ENCODE measurements at regions not wholly inside any gene's neighbourhood (a gene's known extent, or its start where the extent isn't known, plus 50 kb on each side); places are given as distances from the start of the nearest gene placed in this dataset.
A peak's percentile ranks its signal among the peaks of the same experiment; 100 is the strongest.

DNA sequence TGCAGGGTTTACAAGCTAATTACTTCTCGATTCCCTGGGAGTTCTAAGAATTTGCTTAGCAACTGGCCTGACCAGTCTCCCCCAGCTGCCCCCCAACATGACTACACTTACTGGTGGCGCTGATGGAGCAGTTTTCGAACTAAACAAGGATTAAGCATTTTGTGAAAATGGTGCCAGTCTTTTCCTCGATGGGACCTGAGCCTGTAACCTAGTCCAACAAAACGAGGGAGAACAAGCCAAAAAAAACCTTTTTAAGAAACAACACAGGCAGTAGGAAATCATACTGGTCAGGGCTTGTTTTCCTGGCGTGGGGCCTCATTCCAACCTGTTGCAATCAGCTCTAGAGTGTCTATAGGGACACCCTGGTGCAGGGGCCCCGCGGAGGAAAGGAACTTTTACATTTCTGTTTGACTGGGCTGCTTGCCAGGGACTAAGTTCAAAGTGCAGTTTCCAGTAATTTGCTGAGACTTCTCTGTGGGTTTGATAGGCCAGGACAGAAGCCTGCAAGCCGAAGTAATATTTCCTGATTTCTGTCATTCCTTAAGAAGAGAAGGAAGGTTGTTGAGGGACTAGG is 158.7 kb downstream of the SPRY1 start (continued):
- TF ChIP-seq, protein P1, sequence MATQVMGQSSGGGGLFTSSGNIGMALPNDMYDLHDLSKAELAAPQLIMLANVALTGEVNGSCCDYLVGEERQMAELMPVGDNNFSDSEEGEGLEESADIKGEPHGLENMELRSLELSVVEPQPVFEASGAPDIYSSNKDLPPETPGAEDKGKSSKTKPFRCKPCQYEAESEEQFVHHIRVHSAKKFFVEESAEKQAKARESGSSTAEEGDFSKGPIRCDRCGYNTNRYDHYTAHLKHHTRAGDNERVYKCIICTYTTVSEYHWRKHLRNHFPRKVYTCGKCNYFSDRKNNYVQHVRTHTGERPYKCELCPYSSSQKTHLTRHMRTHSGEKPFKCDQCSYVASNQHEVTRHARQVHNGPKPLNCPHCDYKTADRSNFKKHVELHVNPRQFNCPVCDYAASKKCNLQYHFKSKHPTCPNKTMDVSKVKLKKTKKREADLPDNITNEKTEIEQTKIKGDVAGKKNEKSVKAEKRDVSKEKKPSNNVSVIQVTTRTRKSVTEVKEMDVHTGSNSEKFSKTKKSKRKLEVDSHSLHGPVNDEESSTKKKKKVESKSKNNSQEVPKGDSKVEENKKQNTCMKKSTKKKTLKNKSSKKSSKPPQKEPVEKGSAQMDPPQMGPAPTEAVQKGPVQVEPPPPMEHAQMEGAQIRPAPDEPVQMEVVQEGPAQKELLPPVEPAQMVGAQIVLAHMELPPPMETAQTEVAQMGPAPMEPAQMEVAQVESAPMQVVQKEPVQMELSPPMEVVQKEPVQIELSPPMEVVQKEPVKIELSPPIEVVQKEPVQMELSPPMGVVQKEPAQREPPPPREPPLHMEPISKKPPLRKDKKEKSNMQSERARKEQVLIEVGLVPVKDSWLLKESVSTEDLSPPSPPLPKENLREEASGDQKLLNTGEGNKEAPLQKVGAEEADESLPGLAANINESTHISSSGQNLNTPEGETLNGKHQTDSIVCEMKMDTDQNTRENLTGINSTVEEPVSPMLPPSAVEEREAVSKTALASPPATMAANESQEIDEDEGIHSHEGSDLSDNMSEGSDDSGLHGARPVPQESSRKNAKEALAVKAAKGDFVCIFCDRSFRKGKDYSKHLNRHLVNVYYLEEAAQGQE (IDR thresholded peaks at IDR 0.05; ENCODE audit: low read depth, low read length) = no peak
- no peak for TF ChIP-seq CHD2 (IDR thresholded peaks at IDR 0.05; ENCODE audit: low read length, partially characterized antibody)
- TF ChIP-seq GABPA (IDR thresholded peaks at IDR 0.05; ENCODE audit: low read depth) = no peak
- TF ChIP-seq, protein P2, sequence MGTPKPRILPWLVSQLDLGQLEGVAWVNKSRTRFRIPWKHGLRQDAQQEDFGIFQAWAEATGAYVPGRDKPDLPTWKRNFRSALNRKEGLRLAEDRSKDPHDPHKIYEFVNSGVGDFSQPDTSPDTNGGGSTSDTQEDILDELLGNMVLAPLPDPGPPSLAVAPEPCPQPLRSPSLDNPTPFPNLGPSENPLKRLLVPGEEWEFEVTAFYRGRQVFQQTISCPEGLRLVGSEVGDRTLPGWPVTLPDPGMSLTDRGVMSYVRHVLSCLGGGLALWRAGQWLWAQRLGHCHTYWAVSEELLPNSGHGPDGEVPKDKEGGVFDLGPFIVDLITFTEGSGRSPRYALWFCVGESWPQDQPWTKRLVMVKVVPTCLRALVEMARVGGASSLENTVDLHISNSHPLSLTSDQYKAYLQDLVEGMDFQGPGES (IDR thresholded peaks at IDR 0.05; ENCODE audit: low read depth, low read length) = no peak
- TF ChIP-seq, protein P3, sequence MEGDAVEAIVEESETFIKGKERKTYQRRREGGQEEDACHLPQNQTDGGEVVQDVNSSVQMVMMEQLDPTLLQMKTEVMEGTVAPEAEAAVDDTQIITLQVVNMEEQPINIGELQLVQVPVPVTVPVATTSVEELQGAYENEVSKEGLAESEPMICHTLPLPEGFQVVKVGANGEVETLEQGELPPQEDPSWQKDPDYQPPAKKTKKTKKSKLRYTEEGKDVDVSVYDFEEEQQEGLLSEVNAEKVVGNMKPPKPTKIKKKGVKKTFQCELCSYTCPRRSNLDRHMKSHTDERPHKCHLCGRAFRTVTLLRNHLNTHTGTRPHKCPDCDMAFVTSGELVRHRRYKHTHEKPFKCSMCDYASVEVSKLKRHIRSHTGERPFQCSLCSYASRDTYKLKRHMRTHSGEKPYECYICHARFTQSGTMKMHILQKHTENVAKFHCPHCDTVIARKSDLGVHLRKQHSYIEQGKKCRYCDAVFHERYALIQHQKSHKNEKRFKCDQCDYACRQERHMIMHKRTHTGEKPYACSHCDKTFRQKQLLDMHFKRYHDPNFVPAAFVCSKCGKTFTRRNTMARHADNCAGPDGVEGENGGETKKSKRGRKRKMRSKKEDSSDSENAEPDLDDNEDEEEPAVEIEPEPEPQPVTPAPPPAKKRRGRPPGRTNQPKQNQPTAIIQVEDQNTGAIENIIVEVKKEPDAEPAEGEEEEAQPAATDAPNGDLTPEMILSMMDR (IDR thresholded peaks at IDR 0.05) = no peak

GRCh38 chr4:123555807-123556273 is 159.2 kb downstream of the SPRY1 start:
- H3K27ac ChIP-seq (ENCODE audit: low read depth in 2 of 2, low read length in 1 of 2) = peak overlapping the region in 1 of 2 experiments; percentile 72; a peak in 1 of 4 replicates

More at GRCh38 chr4:123555807-123556273, 159.2 kb downstream of the SPRY1 start:
- no peaks in the 10 kb centered on the region for H4K20me1 ChIP-seq (ENCODE audit: insufficient read depth)
- no peaks in the 10 kb centered on the region for H3K79me2 ChIP-seq (ENCODE audit: insufficient read depth)
- no peak overlapping the region for H3K9ac ChIP-seq
- POLR2A ChIA-PET = no interaction called here
- H3F3A ChIP-seq (replicated peaks; ENCODE audit: insufficient read depth) = peaks cover 5% of the 10 kb centered on the region
- CTCF ChIA-PET = interaction anchor here (1.8 kb wide), 1 partner anchor 9 kb away, joined by 7 read pairs; no protein-coding TSS in a partner anchor
- TF ChIP-seq MAX (IDR thresholded peaks at IDR 0.05; ENCODE audit: low read depth) (no peak), ELF1 (IDR thresholded peaks at IDR 0.05) (no peak), TCF12 (IDR thresholded peaks at IDR 0.05) (no peak), JUND (IDR thresholded peaks at IDR 0.05) (no peak), SMC3 (IDR thresholded peaks at IDR 0.05; ENCODE audit: low read depth, low read length) (no peak), RAD21 (IDR thresholded peaks at IDR 0.05; ENCODE audit: low read length) (no peak), NRF1 (IDR thresholded peaks at IDR 0.05; ENCODE audit: low read depth, low read length) (no peak), RXRA (IDR thresholded peaks at IDR 0.05; ENCODE audit: borderline replicate concordance, low read depth) (no peak), RFX5 (IDR thresholded peaks at IDR 0.05; ENCODE audit: low read length) (no peak), EZH2phosphoT487 (IDR thresholded peaks at IDR 0.05; ENCODE audit: borderline replicate concordance, low read depth) (no peak), RCOR1 (IDR thresholded peaks at IDR 0.05; ENCODE audit: low read length) (no peak), USF1 (IDR thresholded peaks at IDR 0.05; ENCODE audit: borderline replicate concordance, low read depth) (no peak), GABPA (IDR thresholded peaks at IDR 0.05; ENCODE audit: low read depth) (no peak), MEF2A (IDR thresholded peaks at IDR 0.05; ENCODE audit: borderline replicate concordance, low read depth) (no peak)
- TF ChIP-seq, protein P4, sequence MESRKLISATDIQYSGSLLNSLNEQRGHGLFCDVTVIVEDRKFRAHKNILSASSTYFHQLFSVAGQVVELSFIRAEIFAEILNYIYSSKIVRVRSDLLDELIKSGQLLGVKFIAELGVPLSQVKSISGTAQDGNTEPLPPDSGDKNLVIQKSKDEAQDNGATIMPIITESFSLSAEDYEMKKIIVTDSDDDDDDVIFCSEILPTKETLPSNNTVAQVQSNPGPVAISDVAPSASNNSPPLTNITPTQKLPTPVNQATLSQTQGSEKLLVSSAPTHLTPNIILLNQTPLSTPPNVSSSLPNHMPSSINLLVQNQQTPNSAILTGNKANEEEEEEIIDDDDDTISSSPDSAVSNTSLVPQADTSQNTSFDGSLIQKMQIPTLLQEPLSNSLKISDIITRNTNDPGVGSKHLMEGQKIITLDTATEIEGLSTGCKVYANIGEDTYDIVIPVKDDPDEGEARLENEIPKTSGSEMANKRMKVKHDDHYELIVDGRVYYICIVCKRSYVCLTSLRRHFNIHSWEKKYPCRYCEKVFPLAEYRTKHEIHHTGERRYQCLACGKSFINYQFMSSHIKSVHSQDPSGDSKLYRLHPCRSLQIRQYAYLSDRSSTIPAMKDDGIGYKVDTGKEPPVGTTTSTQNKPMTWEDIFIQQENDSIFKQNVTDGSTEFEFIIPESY (IDR thresholded peaks at IDR 0.05; ENCODE audit: borderline replicate concordance, low read depth) = no peak
- H3K4me1 ChIP-seq (ENCODE audit: control insufficient read depth in 1 of 2, insufficient read depth in 2 of 2, low read depth in 1 of 2, low read length in 1 of 2) = peaks cover 10 to 31% of the 10 kb centered on the region in 2 experiments
- H3K27me3 ChIP-seq (ENCODE audit: insufficient read depth) = no peaks in the 10 kb centered on the region
- 86% methylated on average over 6 of the region's 6 CpGs for WGBS (ENCODE audit: low lambda C conversion rate)
- H3K9me2 ChIP-seq = no peaks in the 10 kb centered on the region
- no peaks in the 10 kb centered on the region for H3K9me3 ChIP-seq
- H2AFZ ChIP-seq (ENCODE audit: low read depth) = peak overlapping the region; percentile 52
- H3K4me3 ChIP-seq (ENCODE audit: low read depth in 2 of 2, low read length in 1 of 2) = no peak overlapping the region
- no peak for DNase-seq
- H3K36me3 ChIP-seq (replicated peaks in 1 of 2; ENCODE audit: control insufficient read depth in 1 of 2, insufficient read depth in 2 of 2, low read length in 1 of 2) = no peaks in the 10 kb centered on the region
- H3K4me2 ChIP-seq = peak overlapping the region; percentile 18; the same call in 1 of the 2 replicates

All from SK-N-SH (cell line).